ENCODE measurements at regions not wholly inside any gene's neighbourhood (a gene's known extent, or its start where the extent isn't known, plus 50 kb on each side); places are given as distances from the start of the nearest gene placed in this dataset.

DNA sequence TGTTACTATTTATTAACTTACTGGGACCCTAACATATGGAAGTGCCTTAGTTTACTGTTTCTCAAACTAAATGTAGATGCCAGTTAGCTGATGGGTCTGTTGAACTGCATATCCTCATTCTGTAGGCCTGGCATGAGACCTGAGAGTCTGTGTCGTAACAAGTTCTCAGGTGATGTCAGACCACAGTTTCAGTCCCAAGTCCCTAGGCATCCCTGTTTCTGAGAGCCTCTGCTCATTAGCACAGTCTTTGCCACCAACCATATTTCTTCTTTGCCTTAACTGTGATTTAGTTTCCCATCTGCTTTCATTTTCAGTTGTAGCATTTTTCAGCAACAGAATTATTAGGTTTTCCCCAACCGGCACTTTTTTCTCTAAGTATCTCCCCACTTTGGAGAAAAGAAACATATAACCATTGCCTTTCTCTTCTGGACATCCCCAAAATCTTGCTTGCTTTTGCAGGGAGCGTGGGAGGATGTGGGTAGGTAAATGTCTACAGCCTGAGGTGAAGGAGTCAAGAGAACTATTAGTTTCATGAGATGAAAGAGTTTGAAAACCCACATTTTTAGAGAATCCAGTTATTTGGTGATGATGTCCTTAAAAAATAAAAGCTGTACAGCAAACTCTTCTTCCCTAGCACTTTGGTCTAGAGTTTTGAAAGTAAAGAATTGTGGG lies 74.6 kb downstream of the NUDT12 start:
- H3K27ac Mint-ChIP-seq, result no peak overlapping the region
- H3K4me1 Mint-ChIP-seq, result peaks cover 13% of the 10 kb centered on the region
- H3K27me3 Mint-ChIP-seq (ENCODE audit: low read depth), result no peaks in the 10 kb centered on the region
- H3K9me3 Mint-ChIP-seq, result no peaks in the 10 kb centered on the region
- no peaks in the 10 kb centered on the region for H3K36me3 Mint-ChIP-seq
- no peak overlapping the region for H3K4me3 Mint-ChIP-seq
- no peak for DNase-seq (ENCODE audit: low spot score in 2 of 2, unreplicated experiment in 2 of 2)
- TF ChIP-seq, protein P1, sequence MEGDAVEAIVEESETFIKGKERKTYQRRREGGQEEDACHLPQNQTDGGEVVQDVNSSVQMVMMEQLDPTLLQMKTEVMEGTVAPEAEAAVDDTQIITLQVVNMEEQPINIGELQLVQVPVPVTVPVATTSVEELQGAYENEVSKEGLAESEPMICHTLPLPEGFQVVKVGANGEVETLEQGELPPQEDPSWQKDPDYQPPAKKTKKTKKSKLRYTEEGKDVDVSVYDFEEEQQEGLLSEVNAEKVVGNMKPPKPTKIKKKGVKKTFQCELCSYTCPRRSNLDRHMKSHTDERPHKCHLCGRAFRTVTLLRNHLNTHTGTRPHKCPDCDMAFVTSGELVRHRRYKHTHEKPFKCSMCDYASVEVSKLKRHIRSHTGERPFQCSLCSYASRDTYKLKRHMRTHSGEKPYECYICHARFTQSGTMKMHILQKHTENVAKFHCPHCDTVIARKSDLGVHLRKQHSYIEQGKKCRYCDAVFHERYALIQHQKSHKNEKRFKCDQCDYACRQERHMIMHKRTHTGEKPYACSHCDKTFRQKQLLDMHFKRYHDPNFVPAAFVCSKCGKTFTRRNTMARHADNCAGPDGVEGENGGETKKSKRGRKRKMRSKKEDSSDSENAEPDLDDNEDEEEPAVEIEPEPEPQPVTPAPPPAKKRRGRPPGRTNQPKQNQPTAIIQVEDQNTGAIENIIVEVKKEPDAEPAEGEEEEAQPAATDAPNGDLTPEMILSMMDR (IDR thresholded peaks at IDR 0.05; ENCODE audit: unreplicated experiment), result no peak

DNA sequence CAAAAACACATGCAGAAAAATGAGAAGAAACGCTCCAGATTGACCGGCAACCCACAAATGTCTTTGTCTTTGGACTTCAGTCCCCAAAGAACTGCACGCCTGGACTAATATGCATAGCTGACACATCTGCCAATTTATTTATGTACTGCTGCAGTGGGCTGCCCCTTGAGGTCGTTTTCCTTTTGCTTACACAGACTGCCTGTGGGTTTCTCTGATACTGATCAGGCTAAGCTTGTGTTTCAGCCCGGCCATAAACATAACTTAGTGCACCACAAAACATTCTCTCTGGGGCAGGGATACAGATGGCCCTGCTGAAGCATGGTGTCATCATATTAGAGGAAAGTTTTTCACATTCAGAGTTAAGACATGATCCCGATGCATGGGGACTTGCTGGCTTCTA lies 75.4 kb downstream of the NUDT12 start:
- no peak overlapping the region for H3K4me3 Mint-ChIP-seq
- no peak for DNase-seq (ENCODE audit: low spot score in 2 of 2, unreplicated experiment in 2 of 2)
- H3K9me3 Mint-ChIP-seq, result no peaks in the 10 kb centered on the region
- no peaks in the 10 kb centered on the region for H3K36me3 Mint-ChIP-seq
- no peak overlapping the region for H3K27ac Mint-ChIP-seq
- peaks cover 13% of the 10 kb centered on the region for H3K4me1 Mint-ChIP-seq
- TF ChIP-seq, protein P1 (IDR thresholded peaks at IDR 0.05; ENCODE audit: unreplicated experiment), result no peak
- no peaks in the 10 kb centered on the region for H3K27me3 Mint-ChIP-seq (ENCODE audit: low read depth)

DNA sequence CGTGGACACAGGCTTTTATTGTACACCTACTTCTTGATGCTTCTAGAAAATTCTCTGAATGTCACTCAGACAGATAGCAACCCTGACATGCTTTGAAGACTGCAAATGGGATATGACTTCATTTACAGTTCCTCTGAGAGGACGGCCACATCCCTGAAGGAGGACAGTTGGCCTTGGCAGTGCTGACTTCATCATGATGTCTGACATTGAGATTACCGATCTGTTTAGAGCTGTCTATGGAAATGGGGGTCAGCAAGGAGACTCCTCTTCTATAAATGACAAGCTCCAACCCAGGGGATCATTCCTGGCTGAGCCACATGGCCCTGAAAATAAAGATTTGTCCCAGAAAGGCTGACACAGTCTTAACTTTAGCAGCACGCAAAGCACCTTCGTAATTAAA lies 75.8 kb downstream of the NUDT12 start:
- no peak overlapping the region for H3K27ac Mint-ChIP-seq

GRCh38 chr5:103480246-103480645 lies 82.3 kb downstream of the NUDT12 start:
- Mint-ChIP-seq H3K9me3 (no peaks in the 10 kb centered on the region), H3K27ac (no peak overlapping the region), H3K4me1 (no peaks in the 10 kb centered on the region), H3K36me3 (no peaks in the 10 kb centered on the region), H3K4me3 (no peak overlapping the region), H3K27me3 (ENCODE audit: low read depth) (no peaks in the 10 kb centered on the region)
- DNase-seq (ENCODE audit: low spot score in 2 of 2, unreplicated experiment in 2 of 2), result no peak
- TF ChIP-seq, protein P1 (IDR thresholded peaks at IDR 0.05; ENCODE audit: unreplicated experiment), result no peak

More for the DNA sequence above, 75.8 kb downstream of the NUDT12 start:
- TF ChIP-seq, protein P1 (IDR thresholded peaks at IDR 0.05; ENCODE audit: unreplicated experiment), result no peak
- no peaks in the 10 kb centered on the region for H3K36me3 Mint-ChIP-seq
- no peaks in the 10 kb centered on the region for H3K27me3 Mint-ChIP-seq (ENCODE audit: low read depth)
- H3K4me3 Mint-ChIP-seq, result no peak overlapping the region
- DNase-seq (ENCODE audit: low spot score in 2 of 2, unreplicated experiment in 2 of 2), result no peak
- peaks cover 13% of the 10 kb centered on the region for H3K4me1 Mint-ChIP-seq
- no peaks in the 10 kb centered on the region for H3K9me3 Mint-ChIP-seq

DNA sequence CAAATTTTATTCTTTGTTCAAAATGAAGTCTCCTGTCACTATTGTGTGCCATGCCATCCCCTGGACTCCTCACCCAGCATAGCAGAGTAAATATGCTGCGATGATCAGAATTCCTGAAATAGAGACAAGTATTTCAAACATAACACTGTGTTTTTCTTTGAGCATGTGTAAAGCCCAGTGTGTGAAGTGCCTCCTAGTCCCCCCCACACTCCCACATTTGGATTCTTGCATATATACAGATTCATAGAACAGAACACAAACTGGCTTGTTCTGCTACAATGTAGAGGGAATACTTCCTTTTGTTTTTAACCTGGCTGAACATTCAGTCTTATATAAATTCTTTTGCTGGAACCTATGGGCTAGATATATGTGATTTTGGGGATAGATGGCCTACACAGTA lies 84.9 kb downstream of the NUDT12 start:
- Mint-ChIP-seq H3K36me3 (no peaks in the 10 kb centered on the region), H3K9me3 (no peaks in the 10 kb centered on the region), H3K27me3 (ENCODE audit: low read depth) (no peaks in the 10 kb centered on the region), H3K4me3 (no peak overlapping the region), H3K27ac (no peak overlapping the region), H3K4me1 (peaks cover 3% of the 10 kb centered on the region)
- no peak for DNase-seq (ENCODE audit: low spot score in 2 of 2, unreplicated experiment in 2 of 2)
- TF ChIP-seq, protein P1 (IDR thresholded peaks at IDR 0.05; ENCODE audit: unreplicated experiment), result no peak

- TF ChIP-seq, protein P1 (IDR thresholded peaks at IDR 0.05; ENCODE audit: unreplicated experiment), result no peak
- peaks cover 4% of the 10 kb centered on the region for H3K4me1 Mint-ChIP-seq
- H3K27ac Mint-ChIP-seq, result no peak overlapping the region
- no peaks in the 10 kb centered on the region for H3K36me3 Mint-ChIP-seq
- H3K4me3 Mint-ChIP-seq, result no peak overlapping the region
- no peak for DNase-seq (ENCODE audit: low spot score in 2 of 2, unreplicated experiment in 2 of 2)
- H3K9me3 Mint-ChIP-seq, result no peaks in the 10 kb centered on the region
- no peaks in the 10 kb centered on the region for H3K27me3 Mint-ChIP-seq (ENCODE audit: low read depth)
Measured at GRCh38 chr5:103476811-103477210, 85.8 kb downstream of the NUDT12 start.
